ENCODE measurements at regions not wholly inside any gene's neighbourhood (a gene's known extent, or its start where the extent isn't known, plus 50 kb on each side); places are given as distances from the start of the nearest gene placed in this dataset.

- DNase-seq: no peak
- H3K4me1 ChIP-seq: no peaks in the 10 kb centered on the region
- intact Hi-C loops (cut with DNase I; ENCODE audit: low total_unique reads): no loop called here
- whole genome bisulfite sequencing, 5 donors: 61 to 89% (median 72%) methylated on average over 3 of the region's 3 CpGs
- no peaks in the 10 kb centered on the region for H3K36me3 ChIP-seq
- peaks cover 0 to 57% (median 22%) of the 10 kb centered on the region in 8 donors for H3K9me3 ChIP-seq
- H3K27ac ChIP-seq: no peak overlapping the region
- no peak for TF ChIP-seq CTCF (IDR thresholded peaks at IDR 0.05 in 8 of 11, conservative IDR thresholded peaks at IDR 0.05 in 3 of 11)
- no peak for TF ChIP-seq POLR2A (IDR thresholded peaks at IDR 0.05)
- no peak for TF ChIP-seq POLR2AphosphoS5 (IDR thresholded peaks at IDR 0.05)
- no peak overlapping the region for H3K4me3 ChIP-seq
- no peaks in the 10 kb centered on the region for H3K27me3 ChIP-seq (replicated peaks in 1 of 7)
Measured at GRCh38 chr16:35239561-35239960, 1780.1 kb downstream of the TP53TG3F start.

- H3K4me3 ChIP-seq: no peak overlapping the region
- 8 to 25% (median 10%) methylated on average over 1 of the region's 1 CpG for WGBS, 5 donors
Measured at GRCh38 chr16:35249051-35249450, 1789.6 kb downstream of the TP53TG3F start.

GRCh38 chr16:35252356-35252936 is 1793.0 kb downstream of the TP53TG3F start:
- peaks cover 0 to 66% (median 52%) of the 10 kb centered on the region in 8 donors for H3K9me3 ChIP-seq
- H3K27me3 ChIP-seq (replicated peaks in 1 of 7): no peaks in the 10 kb centered on the region
- intact Hi-C loops (cut with DNase I; ENCODE audit: low total_unique reads): no loop called here
- 77 to 89% (median 82%) methylated on average over 4 of the region's 4 CpGs for WGBS, 5 donors
- H3K4me3 ChIP-seq: no peak overlapping the region
- no peak overlapping the region for H3K27ac ChIP-seq
- DNase-seq: no peak
- H3K36me3 ChIP-seq: no peaks in the 10 kb centered on the region
- H3K4me1 ChIP-seq: no peaks in the 10 kb centered on the region
- TF ChIP-seq POLR2AphosphoS5 (IDR thresholded peaks at IDR 0.05) (no peak), CTCF (IDR thresholded peaks at IDR 0.05 in 8 of 11, conservative IDR thresholded peaks at IDR 0.05 in 3 of 11) (no peak), POLR2A (IDR thresholded peaks at IDR 0.05) (no peak)

More at GRCh38 chr16:35249051-35249450, 1789.6 kb downstream of the TP53TG3F start:
- Histone ChIP-seq H3K27ac (no peak overlapping the region), H3K27me3 (replicated peaks in 1 of 7) (no peaks in the 10 kb centered on the region), H3K36me3 (no peaks in the 10 kb centered on the region), H3K4me1 (no peaks in the 10 kb centered on the region), H3K9me3 (peaks cover 0 to 54% (median 35%) of the 10 kb centered on the region in 8 donors)
- no peak for DNase-seq
- TF ChIP-seq POLR2AphosphoS5 (IDR thresholded peaks at IDR 0.05) (no peak), CTCF (IDR thresholded peaks at IDR 0.05 in 8 of 11, conservative IDR thresholded peaks at IDR 0.05 in 3 of 11) (no peak), POLR2A (IDR thresholded peaks at IDR 0.05) (no peak)
- intact Hi-C loops (cut with DNase I; ENCODE audit: low total_unique reads): no loop called here

- no peaks in the 10 kb centered on the region for H3K36me3 ChIP-seq
- TF ChIP-seq POLR2A (IDR thresholded peaks at IDR 0.05): no peak
- no peak for TF ChIP-seq POLR2AphosphoS5 (IDR thresholded peaks at IDR 0.05)
- no peak for TF ChIP-seq CTCF (IDR thresholded peaks at IDR 0.05 in 8 of 11, conservative IDR thresholded peaks at IDR 0.05 in 3 of 11)
- H3K27me3 ChIP-seq (replicated peaks in 1 of 7): no peaks in the 10 kb centered on the region
- intact Hi-C loops (cut with DNase I; ENCODE audit: low total_unique reads): no loop called here
- H3K4me3 ChIP-seq: no peak overlapping the region
- 53 to 69% (median 60%) methylated on average over 32 to 33 of the region's 33 CpGs for WGBS, 5 donors
- no peak overlapping the region for H3K27ac ChIP-seq
- H3K9me3 ChIP-seq: peaks cover 0 to 70% (median 53%) of the 10 kb centered on the region in 8 donors
- no peak for DNase-seq
- H3K4me1 ChIP-seq: no peaks in the 10 kb centered on the region
Measured at GRCh38 chr16:35255186-35255803, 1795.9 kb downstream of the TP53TG3F start.
